ENCODE measurements at regions not wholly inside any gene's neighbourhood (a gene's known extent, or its start where the extent isn't known, plus 50 kb on each side); places are given as distances from the start of the nearest gene placed in this dataset.

- H3K9ac ChIP-seq (ENCODE audit: low read length) = no peak overlapping the region
- H3K27ac ChIP-seq (ENCODE audit: low read length) = no peak overlapping the region
- H3K9me2 ChIP-seq (ENCODE audit: insufficient read depth, low read length) = no peaks in the 10 kb centered on the region
- H3K4me2 ChIP-seq (ENCODE audit: low read length) = no peak overlapping the region
- H3K4me3 ChIP-seq (ENCODE audit: low read length) = no peak overlapping the region
- no peaks in the 10 kb centered on the region for H3K27me3 ChIP-seq (ENCODE audit: insufficient read depth, low read depth, low read length)
- H3F3A ChIP-seq (ENCODE audit: insufficient read depth, low read length, poor library complexity, severe bottlenecking) = no peaks in the 10 kb centered on the region
- H3K9me3 ChIP-seq (ENCODE audit: low read length) = no peaks in the 10 kb centered on the region
- TF ChIP-seq POLR2AphosphoS5 (IDR thresholded peaks at IDR 0.05) (no peak), CTCF (IDR thresholded peaks at IDR 0.05; ENCODE audit: poor library complexity, severe bottlenecking) (peak; percentile 14)
- H3K36me3 ChIP-seq (ENCODE audit: insufficient read depth, low read length) = no peaks in the 10 kb centered on the region
- H4K20me1 ChIP-seq (ENCODE audit: insufficient read depth) = no peaks in the 10 kb centered on the region
- H3K79me2 ChIP-seq (replicated peaks; ENCODE audit: insufficient read depth, low read length) = no peaks in the 10 kb centered on the region
- H2AFZ ChIP-seq (ENCODE audit: low read depth, low read length) = no peak overlapping the region
Measured at GRCh38 chr19:30695171-30695875, 323.1 kb downstream of the ZNF536 start.

DNA sequence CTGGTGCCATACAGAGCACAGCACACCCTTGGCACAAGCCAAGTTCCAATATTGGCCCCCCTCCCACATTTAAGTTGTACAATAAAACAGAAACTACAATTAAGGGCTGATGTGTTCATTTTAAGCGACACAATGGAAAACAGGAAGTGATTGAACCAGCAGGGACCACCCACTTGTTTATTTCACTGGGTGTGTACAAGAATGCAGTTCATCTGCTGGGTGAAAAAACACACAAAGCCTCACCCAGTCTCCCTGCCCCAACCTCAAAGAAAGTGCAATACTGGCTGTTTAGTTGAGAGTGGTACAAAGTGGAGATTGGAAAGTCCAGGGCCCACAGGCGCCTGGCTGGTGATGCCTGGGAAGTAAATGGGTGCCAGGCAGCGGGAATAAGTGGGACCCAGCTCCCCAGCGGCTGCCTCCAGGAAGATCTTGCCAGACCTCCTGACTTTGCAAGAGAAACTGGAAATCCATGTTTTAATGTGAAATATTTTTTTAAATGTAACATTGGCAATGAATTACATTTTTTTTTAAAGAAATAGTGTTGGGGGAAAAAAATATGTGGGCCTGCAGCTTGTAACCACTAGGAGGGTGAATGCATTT lies 322.1 kb downstream of the ZNF536 start:
- Histone ChIP-seq H3K27me3 (ENCODE audit: insufficient read depth, low read depth, low read length) (no peaks in the 10 kb centered on the region), H3K4me3 (ENCODE audit: low read length) (no peak overlapping the region), H3K9me2 (ENCODE audit: insufficient read depth, low read length) (no peaks in the 10 kb centered on the region), H3K27ac (ENCODE audit: low read length) (no peak overlapping the region), H3K4me2 (ENCODE audit: low read length) (no peak overlapping the region), H3K9me3 (ENCODE audit: low read length) (no peaks in the 10 kb centered on the region), H4K20me1 (ENCODE audit: insufficient read depth) (no peaks in the 10 kb centered on the region), H3F3A (ENCODE audit: insufficient read depth, low read length, poor library complexity, severe bottlenecking) (no peaks in the 10 kb centered on the region), H3K79me2 (replicated peaks; ENCODE audit: insufficient read depth, low read length) (no peaks in the 10 kb centered on the region), H3K9ac (ENCODE audit: low read length) (no peak overlapping the region), H2AFZ (ENCODE audit: low read depth, low read length) (no peak overlapping the region), H3K36me3 (ENCODE audit: insufficient read depth, low read length) (no peaks in the 10 kb centered on the region)
- TF ChIP-seq EP300 (conservative IDR thresholded peaks at IDR 0.05; ENCODE audit: poor library complexity, severe bottlenecking) (no peak), RAD21 (conservative IDR thresholded peaks at IDR 0.05) (no peak), SMC3 (conservative IDR thresholded peaks at IDR 0.05; ENCODE audit: poor library complexity) (no peak), CTCF (IDR thresholded peaks at IDR 0.05; ENCODE audit: poor library complexity, severe bottlenecking) (no peak), POLR2AphosphoS5 (IDR thresholded peaks at IDR 0.05) (no peak), MXI1 (conservative IDR thresholded peaks at IDR 0.05; ENCODE audit: poor library complexity, severe bottlenecking) (no peak), EZH2 (IDR thresholded peaks at IDR 0.05; ENCODE audit: borderline replicate concordance, insufficient read depth, low read length, poor library complexity, severe bottlenecking) (no peak), REST (IDR thresholded peaks at IDR 0.05; ENCODE audit: borderline replicate concordance) (no peak), TAF1 (IDR thresholded peaks at IDR 0.05; ENCODE audit: low read depth) (no peak)

Data from neural cell (in vitro differentiated cells).